AG09319 (cell line): ENCODE measurements at regions not wholly inside any gene's neighbourhood (a gene's known extent, or its start where the extent isn't known, plus 50 kb on each side); places are given as distances from the start of the nearest gene placed in this dataset.

Experiments used
- DNase-seq: peaks from one replicate; pipeline ENCODE4 v3.0.0-alpha.2; 2010; ENCODE audit warnings: low read depth; ENCODE audit errors: extremely low read depth
- TF ChIP-seq, protein P1 (sequence below): IDR thresholded peaks from 2 replicates; pipeline ENCODE4 v1.5.1; 2011; ENCODE audit warnings: low read depth, mild to moderate bottlenecking, inconsistent platforms, low read length, moderate library complexity

DNA sequence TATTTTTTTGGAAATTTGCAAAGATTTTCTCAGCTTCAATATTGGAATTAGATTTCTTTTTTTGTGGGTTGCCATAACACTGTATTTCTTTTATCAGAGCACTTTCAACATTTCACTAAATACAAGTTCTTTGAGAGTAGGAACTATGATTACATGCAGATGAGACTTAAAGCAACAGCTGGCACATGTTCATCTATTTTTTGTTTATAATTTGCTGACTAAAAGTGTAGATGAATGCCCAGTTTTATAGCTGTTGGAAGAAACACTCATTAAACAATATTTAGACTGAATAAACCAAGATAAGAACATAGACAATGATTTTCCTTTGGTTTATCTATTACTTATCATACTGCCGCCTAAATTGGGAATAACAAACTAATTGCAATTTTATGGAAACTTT, 803.0 kb upstream of the KLHL1 start:
- DNase-seq = no peak
- TF ChIP-seq, protein P1, sequence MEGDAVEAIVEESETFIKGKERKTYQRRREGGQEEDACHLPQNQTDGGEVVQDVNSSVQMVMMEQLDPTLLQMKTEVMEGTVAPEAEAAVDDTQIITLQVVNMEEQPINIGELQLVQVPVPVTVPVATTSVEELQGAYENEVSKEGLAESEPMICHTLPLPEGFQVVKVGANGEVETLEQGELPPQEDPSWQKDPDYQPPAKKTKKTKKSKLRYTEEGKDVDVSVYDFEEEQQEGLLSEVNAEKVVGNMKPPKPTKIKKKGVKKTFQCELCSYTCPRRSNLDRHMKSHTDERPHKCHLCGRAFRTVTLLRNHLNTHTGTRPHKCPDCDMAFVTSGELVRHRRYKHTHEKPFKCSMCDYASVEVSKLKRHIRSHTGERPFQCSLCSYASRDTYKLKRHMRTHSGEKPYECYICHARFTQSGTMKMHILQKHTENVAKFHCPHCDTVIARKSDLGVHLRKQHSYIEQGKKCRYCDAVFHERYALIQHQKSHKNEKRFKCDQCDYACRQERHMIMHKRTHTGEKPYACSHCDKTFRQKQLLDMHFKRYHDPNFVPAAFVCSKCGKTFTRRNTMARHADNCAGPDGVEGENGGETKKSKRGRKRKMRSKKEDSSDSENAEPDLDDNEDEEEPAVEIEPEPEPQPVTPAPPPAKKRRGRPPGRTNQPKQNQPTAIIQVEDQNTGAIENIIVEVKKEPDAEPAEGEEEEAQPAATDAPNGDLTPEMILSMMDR = no peak

DNA sequence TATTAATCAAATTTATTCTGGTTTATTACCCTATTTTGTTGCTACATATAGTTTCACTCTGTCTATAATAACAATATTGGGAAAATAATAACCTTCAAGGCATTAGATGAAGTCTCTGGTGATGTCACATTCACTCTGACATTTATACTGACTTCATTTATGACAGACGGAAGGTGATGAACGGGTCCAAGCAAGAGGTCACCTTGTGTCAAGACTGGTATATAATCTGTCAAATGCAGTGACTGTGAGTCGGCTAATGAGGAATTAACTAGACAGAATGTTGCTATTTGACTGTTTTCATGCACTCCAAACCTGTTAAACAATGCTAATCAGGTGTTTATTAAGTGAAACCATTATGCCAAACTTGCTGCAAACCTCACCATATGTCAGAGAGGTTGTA, 800.5 kb upstream of the KLHL1 start:
- DNase-seq = no peak
- TF ChIP-seq, protein P1 = no peak

DNA sequence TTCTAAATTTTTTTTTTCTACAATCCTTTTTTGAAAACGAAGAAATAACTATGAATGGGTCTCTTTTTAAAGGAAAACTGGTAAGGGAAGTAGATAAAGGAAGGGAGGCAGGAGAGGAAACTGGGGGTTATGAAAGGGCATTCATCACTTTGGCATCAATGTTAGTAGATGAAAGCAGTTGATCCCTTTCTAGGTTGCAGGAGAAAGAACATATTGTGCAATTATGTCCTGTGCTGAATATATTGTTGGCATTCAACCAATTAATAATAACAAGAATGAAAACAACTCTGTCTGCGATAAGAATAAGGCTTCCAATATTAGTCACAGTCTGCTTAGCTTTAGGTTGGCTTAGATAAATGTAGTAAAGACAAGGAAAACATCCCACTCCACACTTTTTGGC, 796.8 kb upstream of the KLHL1 start:
- DNase-seq = no peak
- TF ChIP-seq, protein P1 = no peak

DNA sequence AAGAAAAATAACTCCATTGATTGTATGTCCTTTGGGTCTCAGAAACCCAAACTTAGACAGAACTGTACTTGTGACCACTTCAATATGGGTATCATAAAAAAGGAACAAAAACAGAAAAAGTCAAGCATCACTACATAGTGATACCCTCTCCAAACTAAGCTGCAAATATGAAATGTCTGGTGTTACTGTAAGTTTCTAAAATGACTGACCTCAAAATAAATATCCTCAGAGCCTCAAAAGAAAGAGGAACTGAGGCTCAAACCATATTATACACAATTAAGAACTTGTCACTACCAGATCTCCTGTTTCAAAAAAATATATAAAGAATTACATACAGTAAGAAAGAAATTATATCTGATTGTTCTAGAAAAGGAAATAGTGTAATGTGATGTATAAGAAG, 787.9 kb upstream of the KLHL1 start:
- TF ChIP-seq, protein P1 = no peak
- no peak for DNase-seq

DNA sequence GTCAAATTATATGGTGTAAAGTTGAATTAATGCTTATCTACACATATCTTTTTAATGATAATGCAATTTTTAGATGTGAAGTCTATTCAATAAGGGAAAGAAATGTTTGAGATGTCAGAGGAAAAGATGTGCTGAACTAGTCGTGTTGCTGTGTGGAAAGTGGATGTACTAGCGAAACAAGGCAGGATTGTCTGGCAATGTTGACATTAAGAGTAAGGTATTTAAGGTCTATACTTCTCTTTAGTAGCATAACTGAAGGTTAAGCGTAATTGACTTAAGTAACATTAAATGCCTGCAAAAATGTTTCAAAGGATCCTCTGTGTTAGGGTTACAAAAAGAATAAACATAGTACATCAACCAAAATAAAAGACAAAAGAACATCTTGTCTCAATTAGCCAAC, 787.3 kb upstream of the KLHL1 start:
- TF ChIP-seq, protein P1 = no peak
- DNase-seq = no peak

DNA sequence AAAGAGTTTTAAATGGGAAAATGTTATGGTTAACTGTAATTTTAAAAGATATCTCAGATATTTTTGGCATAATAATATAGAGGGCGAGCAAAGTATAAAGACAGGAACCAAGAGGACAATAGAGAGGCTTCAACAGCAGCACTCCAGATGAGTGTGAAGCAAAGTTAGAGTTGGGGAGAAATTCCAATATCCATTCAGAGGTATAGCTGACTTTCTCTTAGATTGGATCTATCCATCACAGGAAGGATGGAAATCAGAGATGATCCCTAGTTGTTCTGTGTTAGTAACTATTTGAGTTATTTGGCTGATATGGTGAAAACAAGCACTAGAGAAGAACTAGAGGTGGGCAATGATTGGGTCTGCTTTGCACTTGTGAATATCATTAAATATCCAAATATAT, 786.0 kb upstream of the KLHL1 start:
- DNase-seq = no peak

DNA sequence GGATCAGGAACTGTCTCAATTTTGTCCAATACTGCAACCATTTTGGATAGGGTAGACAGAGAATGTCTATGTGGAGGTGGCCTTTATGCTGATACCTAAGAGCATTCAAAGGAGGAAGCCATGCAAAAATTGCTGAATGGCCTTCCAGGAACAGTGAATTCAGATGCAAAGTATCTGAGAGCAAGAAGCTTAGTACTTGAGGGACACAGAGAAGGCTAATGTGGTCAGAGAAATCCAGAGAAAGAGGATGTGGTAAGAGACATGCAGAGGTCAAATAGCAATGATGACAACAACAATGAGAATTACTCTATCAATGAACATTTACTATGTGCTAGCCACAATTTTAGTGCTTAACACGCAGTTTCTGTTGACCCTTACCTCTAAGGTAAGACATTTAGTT, 785.6 kb upstream of the KLHL1 start:
- DNase-seq = no peak
- TF ChIP-seq, protein P1 = no peak

More for the DNA sequence above, 786.0 kb upstream of the KLHL1 start:
- TF ChIP-seq, protein P1 = no peak
